Panc1 (cell line): ENCODE measurements at regions not wholly inside any gene's neighbourhood (a gene's known extent, or its start where the extent isn't known, plus 50 kb on each side); places are given as distances from the start of the nearest gene placed in this dataset.

Experiments
- ATAC-seq: fragments of 200-7000 bp; cut with Tn5 transposase; 2 replicates; pipeline ENCODE4 v1.9.1; 2020; ENCODE audit warnings: mild to moderate bottlenecking, moderate library complexity
- BruUV-seq: library from RNA; stranded (reverse); fragments of 400-500 nt; replicated peaks from 2 replicates; lab custom pipeline; 2021; lab: Mats Ljungman, UMichigan
- CTCF ChIA-PET: fragments of 300-600 bp; sonication (Branson Sonifier 250); formaldehyde crosslinking; loops from one replicate; lab custom pipeline; 2022; ENCODE audit warnings: antibody characterized with exemption; lab: Charles Lee
- POLR2A ChIA-PET: fragments of 300-600 bp; sonication (Branson Sonifier 250); formaldehyde crosslinking; loops from one replicate; lab custom pipeline; 2022; ENCODE audit warnings: antibody characterized with exemption; lab: Charles Lee
- DNase-seq: peaks from one replicate; pipeline ENCODE4 v3.0.0-alpha.2; 2010; ENCODE audit warnings: low read depth, low spot score
- H3K27ac ChIP-seq: 2 replicates; pipeline ENCODE4 v1.5.1; 2011; ENCODE audit warnings: mild to moderate bottlenecking, low read length, inconsistent platforms
- H3K27me3 ChIP-seq: fragments of 200-500 bp; sonication (Bioruptor generic); 2 replicates; pipeline ENCODE4 v1.6.0; 2014; ENCODE audit warnings: low read length, inconsistent platforms; ENCODE audit not compliant: control insufficient read depth, insufficient read depth
- H3K36me3 ChIP-seq: fragments of 200-500 bp; sonication (Bioruptor generic); 2 replicates; pipeline ENCODE4 v1.5.1; 2014; ENCODE audit warnings: inconsistent platforms, mild to moderate bottlenecking, low read length, moderate library complexity; ENCODE audit not compliant: control insufficient read depth, insufficient read depth
- H3K4me1 ChIP-seq: 2 replicates; pipeline ENCODE4 v1.5.1; 2011; ENCODE audit warnings: inconsistent platforms, mild to moderate bottlenecking, low read length, moderate library complexity; ENCODE audit not compliant: control insufficient read depth, insufficient read depth
- H3K4me3 ChIP-seq, 2 experiments: 2 replicates each; pipeline ENCODE4 v1.5.1; 2011 to 2012; ENCODE audit warnings: low read depth in 2 of 2, low read length in 2 of 2, mild to moderate bottlenecking in 2 of 2, inconsistent platforms in 1 of 2, moderate library complexity in 1 of 2
- H3K9me3 ChIP-seq: fragments of 200-500 bp; sonication (Bioruptor generic); 2 replicates; pipeline ENCODE4 v1.5.1; 2014; ENCODE audit warnings: low read depth, mild to moderate bottlenecking, inconsistent platforms, low read length, moderate library complexity; ENCODE audit not compliant: control insufficient read depth, insufficient read depth
- POLR2AphosphoS5 ChIP-seq: IDR thresholded peaks from 2 replicates; pipeline ENCODE4 v1.6.1; 2012; ENCODE audit warnings: mild to moderate bottlenecking, low read depth, low read length, moderate library complexity
- SIN3A ChIP-seq: IDR thresholded peaks from 2 replicates; pipeline ENCODE4 v1.6.1; 2012; ENCODE audit warnings: low read depth, mild to moderate bottlenecking, low read length, moderate library complexity, borderline replicate concordance; ENCODE audit not compliant: insufficient read depth
- TCF7L2 ChIP-seq: IDR thresholded peaks from 2 replicates; pipeline ENCODE4 v1.6.1; 2011; ENCODE audit warnings: mild to moderate bottlenecking, low read depth, low read length, inconsistent platforms
- in situ Hi-C: cut with HindIII; loops from 2 replicates; pipeline ENCODE4 v1.10.0; 2016; ENCODE audit warnings: low sequenced_read_pairs, low pct_unique_long_range_greater_than_20kb
- intact Hi-C: fragments of 100-400 bp; cut with micrococcal nuclease; formaldehyde crosslinking; loops from one replicate; pipeline ENCODE4 v1.10.0; 2022; ENCODE audit not compliant: unreplicated experiment
- TF ChIP-seq, protein P1 (sequence below), 2 experiments: IDR thresholded peaks; 2 replicates each; pipeline ENCODE4 v1.6.1; 2011 to 2012; ENCODE audit warnings: low read depth in 2 of 2, control low read depth in 1 of 2, low read length in 1 of 2, mild to moderate bottlenecking in 1 of 2, moderate library complexity in 1 of 2; ENCODE audit not compliant: insufficient read depth in 1 of 2
- TF ChIP-seq, protein P2 (sequence below): fragments of 450-650 bp; IDR thresholded peaks from 2 replicates; pipeline ENCODE4 v1.5.1; 2017; ENCODE audit warnings: mild to moderate bottlenecking

DNA sequence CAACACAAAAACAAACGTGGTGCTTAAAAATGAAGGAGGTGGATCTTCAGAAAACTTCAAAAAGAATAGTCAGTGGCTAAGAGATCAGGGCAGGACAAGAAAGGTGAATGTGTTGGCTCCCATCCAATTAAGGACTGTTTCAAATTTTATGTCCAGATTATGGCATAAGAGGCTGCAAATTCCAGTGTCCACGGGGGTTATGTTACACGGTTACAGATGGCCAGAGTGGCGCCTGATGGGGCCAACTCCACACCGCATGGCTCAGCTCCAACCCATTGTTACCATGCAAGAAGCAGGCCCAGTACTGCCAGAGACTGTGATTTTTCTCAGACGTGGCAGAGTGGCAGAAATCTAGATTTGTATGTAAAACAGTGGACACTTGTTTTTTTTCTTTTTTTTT lies 168.4 kb upstream of the TENM3 start:
- no peak overlapping the region for H3K27ac ChIP-seq
- H3K4me3 ChIP-seq: no peak overlapping the region
- no peaks in the 10 kb centered on the region for H3K4me1 ChIP-seq
- no peak for DNase-seq
- H3K27me3 ChIP-seq: no peaks in the 10 kb centered on the region; the same call in 1 of the 2 replicates
- no peaks in the 10 kb centered on the region for H3K36me3 ChIP-seq
- TF ChIP-seq, protein P1, sequence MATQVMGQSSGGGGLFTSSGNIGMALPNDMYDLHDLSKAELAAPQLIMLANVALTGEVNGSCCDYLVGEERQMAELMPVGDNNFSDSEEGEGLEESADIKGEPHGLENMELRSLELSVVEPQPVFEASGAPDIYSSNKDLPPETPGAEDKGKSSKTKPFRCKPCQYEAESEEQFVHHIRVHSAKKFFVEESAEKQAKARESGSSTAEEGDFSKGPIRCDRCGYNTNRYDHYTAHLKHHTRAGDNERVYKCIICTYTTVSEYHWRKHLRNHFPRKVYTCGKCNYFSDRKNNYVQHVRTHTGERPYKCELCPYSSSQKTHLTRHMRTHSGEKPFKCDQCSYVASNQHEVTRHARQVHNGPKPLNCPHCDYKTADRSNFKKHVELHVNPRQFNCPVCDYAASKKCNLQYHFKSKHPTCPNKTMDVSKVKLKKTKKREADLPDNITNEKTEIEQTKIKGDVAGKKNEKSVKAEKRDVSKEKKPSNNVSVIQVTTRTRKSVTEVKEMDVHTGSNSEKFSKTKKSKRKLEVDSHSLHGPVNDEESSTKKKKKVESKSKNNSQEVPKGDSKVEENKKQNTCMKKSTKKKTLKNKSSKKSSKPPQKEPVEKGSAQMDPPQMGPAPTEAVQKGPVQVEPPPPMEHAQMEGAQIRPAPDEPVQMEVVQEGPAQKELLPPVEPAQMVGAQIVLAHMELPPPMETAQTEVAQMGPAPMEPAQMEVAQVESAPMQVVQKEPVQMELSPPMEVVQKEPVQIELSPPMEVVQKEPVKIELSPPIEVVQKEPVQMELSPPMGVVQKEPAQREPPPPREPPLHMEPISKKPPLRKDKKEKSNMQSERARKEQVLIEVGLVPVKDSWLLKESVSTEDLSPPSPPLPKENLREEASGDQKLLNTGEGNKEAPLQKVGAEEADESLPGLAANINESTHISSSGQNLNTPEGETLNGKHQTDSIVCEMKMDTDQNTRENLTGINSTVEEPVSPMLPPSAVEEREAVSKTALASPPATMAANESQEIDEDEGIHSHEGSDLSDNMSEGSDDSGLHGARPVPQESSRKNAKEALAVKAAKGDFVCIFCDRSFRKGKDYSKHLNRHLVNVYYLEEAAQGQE (IDR thresholded peaks at IDR 0.05; ENCODE audit: insufficient read depth in 1 of 2, low read depth in 2 of 2, low read length in 1 of 2): no peak
- TF ChIP-seq POLR2AphosphoS5 (no peak), TCF7L2 (no peak), SIN3A (no peak)
- TF ChIP-seq, protein P2, sequence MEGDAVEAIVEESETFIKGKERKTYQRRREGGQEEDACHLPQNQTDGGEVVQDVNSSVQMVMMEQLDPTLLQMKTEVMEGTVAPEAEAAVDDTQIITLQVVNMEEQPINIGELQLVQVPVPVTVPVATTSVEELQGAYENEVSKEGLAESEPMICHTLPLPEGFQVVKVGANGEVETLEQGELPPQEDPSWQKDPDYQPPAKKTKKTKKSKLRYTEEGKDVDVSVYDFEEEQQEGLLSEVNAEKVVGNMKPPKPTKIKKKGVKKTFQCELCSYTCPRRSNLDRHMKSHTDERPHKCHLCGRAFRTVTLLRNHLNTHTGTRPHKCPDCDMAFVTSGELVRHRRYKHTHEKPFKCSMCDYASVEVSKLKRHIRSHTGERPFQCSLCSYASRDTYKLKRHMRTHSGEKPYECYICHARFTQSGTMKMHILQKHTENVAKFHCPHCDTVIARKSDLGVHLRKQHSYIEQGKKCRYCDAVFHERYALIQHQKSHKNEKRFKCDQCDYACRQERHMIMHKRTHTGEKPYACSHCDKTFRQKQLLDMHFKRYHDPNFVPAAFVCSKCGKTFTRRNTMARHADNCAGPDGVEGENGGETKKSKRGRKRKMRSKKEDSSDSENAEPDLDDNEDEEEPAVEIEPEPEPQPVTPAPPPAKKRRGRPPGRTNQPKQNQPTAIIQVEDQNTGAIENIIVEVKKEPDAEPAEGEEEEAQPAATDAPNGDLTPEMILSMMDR: no peak
- intact Hi-C loops (no loop called here), in situ Hi-C loops (no loop called here)
- ChIA-PET CTCF (no interaction called here), POLR2A (no interaction called here)
- no peak for ATAC-seq
- no peaks in the 10 kb centered on the region for H3K9me3 ChIP-seq
- no TSS peak for BruUV-seq

DNA sequence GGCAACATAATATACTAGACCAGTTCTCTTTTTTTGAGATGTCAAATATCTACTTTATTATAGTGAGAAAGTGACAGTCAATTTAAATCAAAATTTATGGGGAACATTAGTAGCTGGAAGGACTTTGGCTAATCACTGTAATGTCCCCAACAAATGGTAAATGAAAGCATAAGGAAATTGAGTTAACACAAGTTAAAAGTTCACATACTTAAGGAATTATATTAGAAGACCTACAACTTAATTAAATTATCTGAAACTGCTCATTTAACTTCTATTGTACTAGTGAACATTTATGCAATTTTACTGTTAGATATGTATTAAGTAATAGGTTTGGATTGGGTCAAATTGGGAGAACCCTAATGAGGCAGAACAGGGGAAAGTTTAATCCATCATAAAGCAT lies 160.3 kb upstream of the TENM3 start:
- TF ChIP-seq, protein P1 (IDR thresholded peaks at IDR 0.05; ENCODE audit: insufficient read depth in 1 of 2, low read depth in 2 of 2, low read length in 1 of 2): no peak
- TF ChIP-seq SIN3A (no peak), POLR2AphosphoS5 (no peak), TCF7L2 (no peak)
- TF ChIP-seq, protein P2: no peak
- Histone ChIP-seq H3K27ac (no peak overlapping the region), H3K27me3 (no peaks in the 10 kb centered on the region), H3K4me3 (no peak overlapping the region), H3K4me1 (no peaks in the 10 kb centered on the region), H3K36me3 (no peaks in the 10 kb centered on the region), H3K9me3 (no peaks in the 10 kb centered on the region)
- CTCF ChIA-PET: no interaction called here
- intact Hi-C loops (no loop called here), in situ Hi-C loops (no loop called here)
- POLR2A ChIA-PET: interaction anchor here (0.6 kb wide), 1 partner anchor 12 kb away, joined by 7 read pairs; no protein-coding TSS in a partner anchor
- BruUV-seq: no TSS peak
- DNase-seq (no peak), ATAC-seq (no peak)
